IMR-90 (cell line): ENCODE measurements at regions not wholly inside any gene's neighbourhood (a gene's known extent, or its start where the extent isn't known, plus 50 kb on each side); places are given as distances from the start of the nearest gene placed in this dataset.

Experiments
- ATAC-seq: fragments of 200-7000 bp; cut with Tn5 transposase; 2 replicates; pipeline ENCODE4 v1.9.1; 2020; ENCODE audit warnings: low read depth, mild to moderate bottlenecking, moderate library complexity
- BruUV-seq: library from RNA; stranded (reverse); fragments of 400-500 nt; replicated peaks from 2 replicates; lab custom pipeline; 2021; lab: Mats Ljungman, UMichigan
- CTCF ChIA-PET: fragments of 300-600 bp; formaldehyde crosslinking; extraction: SDS; loops from one replicate; lab custom pipeline; 2021; ENCODE audit warnings: antibody characterized with exemption; lab: Yijun Ruan, JAX
- POLR2A ChIA-PET: fragments of 300-600 bp; sonication (Branson Sonifier 250); formaldehyde crosslinking; loops from one replicate; lab custom pipeline; 2022; ENCODE audit warnings: antibody characterized with exemption; ENCODE audit not compliant: unreplicated experiment; lab: Charles Lee
- DNase-seq: peaks from one replicate; pipeline ENCODE4 v3.0.0; 2013
- H2AFZ ChIP-seq: replicated peaks from 2 replicates; pipeline ENCODE3; 2013; ENCODE audit warnings: low read length, mild to moderate bottlenecking; ENCODE audit not compliant: poor library complexity
- H2AK5ac ChIP-seq: 2 replicates; pipeline ENCODE4 v1.6.1; 2013; ENCODE audit warnings: low read depth, low read length, inconsistent platforms
- H2AK9ac ChIP-seq: replicated peaks from 2 replicates; pipeline ENCODE3; 2013; ENCODE audit warnings: mild to moderate bottlenecking, low read depth, low read length, moderate library complexity; ENCODE audit not compliant: poor library complexity
- H2BK120ac ChIP-seq: 2 replicates; pipeline ENCODE4 v1.6.1; 2013; ENCODE audit warnings: low read depth, low read length, inconsistent platforms
- H2BK15ac ChIP-seq: 3 replicates; pipeline ENCODE4 v1.6.1; 2013; ENCODE audit warnings: low read depth, low read length, inconsistent platforms
- H2BK20ac ChIP-seq: 2 replicates; pipeline ENCODE4 v1.6.1; 2013; ENCODE audit warnings: low read depth, mild to moderate bottlenecking, inconsistent platforms, low read length, moderate library complexity
- H2BK5ac ChIP-seq: 2 replicates; pipeline ENCODE4 v1.6.1; 2013; ENCODE audit warnings: mild to moderate bottlenecking, low read depth, low read length, inconsistent platforms; ENCODE audit not compliant: poor library complexity, severe bottlenecking
- H3K14ac ChIP-seq: replicated peaks from 2 replicates; pipeline ENCODE4 v1.6.1; 2013; ENCODE audit warnings: low read depth, low read length, inconsistent platforms
- H3K18ac ChIP-seq: 2 replicates; pipeline ENCODE4 v1.6.1; 2013; ENCODE audit warnings: low read depth, low read length, control low read depth
- H3K23ac ChIP-seq: 2 replicates; pipeline ENCODE4 v1.6.1; 2013; ENCODE audit warnings: low read depth, low read length, inconsistent platforms
- H3K27ac ChIP-seq: 2 replicates; pipeline ENCODE4 v1.5.1; 2013; ENCODE audit warnings: mild to moderate bottlenecking, control low read depth, low read length; ENCODE audit not compliant: insufficient read depth
- H3K27me3 ChIP-seq: 2 replicates; pipeline ENCODE4 v1.6.1; 2013; ENCODE audit warnings: low read length; ENCODE audit not compliant: control insufficient read depth, insufficient read depth
- H3K36me3 ChIP-seq: 2 replicates; pipeline ENCODE4 v1.6.1; 2013; ENCODE audit warnings: low read length, mixed read lengths; ENCODE audit not compliant: control insufficient read depth, insufficient read depth
- H3K4ac ChIP-seq: 2 replicates; pipeline ENCODE4 v1.6.1; 2013; ENCODE audit warnings: low read depth, low read length, inconsistent platforms
- H3K4me1 ChIP-seq: 2 replicates; pipeline ENCODE4 v1.6.1; 2013; ENCODE audit warnings: low read length, mixed read lengths; ENCODE audit not compliant: control insufficient read depth, insufficient read depth
- H3K4me2 ChIP-seq: 2 replicates; pipeline ENCODE4 v1.6.1; 2013; ENCODE audit warnings: low read depth, mild to moderate bottlenecking, control low read depth, low read length, moderate library complexity
- H3K4me3 ChIP-seq: 2 replicates; pipeline ENCODE4 v1.5.1; 2013; ENCODE audit warnings: low read depth, mild to moderate bottlenecking, control low read depth, low read length, moderate library complexity; ENCODE audit not compliant: insufficient read depth
- H3K56ac ChIP-seq: 2 replicates; pipeline ENCODE4 v1.6.1; 2013; ENCODE audit warnings: low read length, inconsistent platforms; ENCODE audit not compliant: insufficient read depth; ENCODE audit errors: extremely low read depth
- H3K79me1 ChIP-seq, 2 experiments: 2 replicates each; pipeline ENCODE4 v1.6.1; 2013; ENCODE audit warnings: low read length in 2 of 2, inconsistent platforms in 1 of 2, low read depth in 1 of 2
- H3K9ac ChIP-seq: 2 replicates; pipeline ENCODE4 v1.6.1; 2013; ENCODE audit warnings: low read depth, low read length, control low read depth
- H3K9me1 ChIP-seq: 2 replicates; pipeline ENCODE4 v1.6.1; 2013; ENCODE audit warnings: low read length, inconsistent platforms; ENCODE audit not compliant: insufficient read depth
- H3K9me3 ChIP-seq: 2 replicates; pipeline ENCODE4 v1.6.1; 2013; ENCODE audit warnings: low read length; ENCODE audit not compliant: control insufficient read depth, insufficient read depth
- H4K20me1 ChIP-seq: 2 replicates; pipeline ENCODE4 v1.6.1; 2013; ENCODE audit warnings: low read length, inconsistent platforms; ENCODE audit not compliant: insufficient read depth
- H4K5ac ChIP-seq: 2 replicates; pipeline ENCODE4 v1.6.1; 2013; ENCODE audit warnings: mild to moderate bottlenecking, low read depth, low read length, control low read depth
- H4K8ac ChIP-seq, 2 experiments: 2 replicates each; pipeline ENCODE4 v1.6.1; 2013; ENCODE audit warnings: low read depth in 2 of 2, low read length in 2 of 2, control low read depth in 1 of 2, inconsistent platforms in 1 of 2
- H4K91ac ChIP-seq: 2 replicates; pipeline ENCODE4 v1.6.1; 2013; ENCODE audit warnings: low read depth, low read length, inconsistent platforms; ENCODE audit not compliant: insufficient read depth
- BHLHE40 ChIP-seq: fragments of 150-350 bp; IDR thresholded peaks from 2 replicates; pipeline ENCODE4 v1.6.1; 2016; ENCODE audit warnings: mild to moderate bottlenecking, low read depth, low read length
- CEBPB ChIP-seq: IDR thresholded peaks from 2 replicates; pipeline ENCODE4 v1.6.1; 2012; ENCODE audit warnings: low read depth, low read length, improper control_type of control experiment
- CHD1 ChIP-seq: IDR thresholded peaks from 2 replicates; pipeline ENCODE4 v1.6.1; 2012; ENCODE audit warnings: low read depth, low read length, improper control_type of control experiment
- CTCF ChIP-seq: conservative IDR thresholded peaks from 2 replicates; pipeline ENCODE4 v1.5.1; 2012; ENCODE audit warnings: mild to moderate bottlenecking, low read depth, low read length, improper control_type of control experiment
- ELK1 ChIP-seq: fragments of 150-350 bp; IDR thresholded peaks from 2 replicates; pipeline ENCODE4 v1.6.1; 2016; ENCODE audit warnings: low read depth, mild to moderate bottlenecking, low read length, moderate library complexity, borderline replicate concordance
- FOS ChIP-seq: fragments of 150-350 bp; IDR thresholded peaks from 2 replicates; pipeline ENCODE4 v1.6.1; 2016; ENCODE audit warnings: low read depth, low read length
- MAFK ChIP-seq: IDR thresholded peaks from 2 replicates; pipeline ENCODE4 v1.6.1; 2012; ENCODE audit warnings: low read depth, low read length, improper control_type of control experiment
- MAZ ChIP-seq: IDR thresholded peaks from 2 replicates; pipeline ENCODE4 v1.6.1; 2012; ENCODE audit warnings: low read depth, mild to moderate bottlenecking, low read length, improper control_type of control experiment, moderate library complexity, borderline replicate concordance
- NFE2L2 ChIP-seq: fragments of 150-350 bp; IDR thresholded peaks from 2 replicates; pipeline ENCODE4 v1.6.1; 2016; ENCODE audit warnings: low read depth, mild to moderate bottlenecking, low read length
- POLR2A ChIP-seq: IDR thresholded peaks from 2 replicates; pipeline ENCODE4 v1.6.1; 2012; ENCODE audit warnings: mild to moderate bottlenecking, low read depth, low read length
- RAD21 ChIP-seq: IDR thresholded peaks from 2 replicates; pipeline ENCODE4 v1.6.1; 2012; ENCODE audit warnings: low read length, improper control_type of control experiment
- RCOR1 ChIP-seq: IDR thresholded peaks from 2 replicates; pipeline ENCODE4 v1.6.1; 2012; ENCODE audit warnings: mild to moderate bottlenecking, low read length, improper control_type of control experiment; ENCODE audit not compliant: insufficient replicate concordance
- RFX5 ChIP-seq: IDR thresholded peaks from 2 replicates; pipeline ENCODE4 v1.8.0; 2012; ENCODE audit warnings: low read depth, mild to moderate bottlenecking, low read length, moderate library complexity
- SMC3 ChIP-seq: fragments of 150-350 bp; IDR thresholded peaks from 2 replicates; pipeline ENCODE4 v1.6.1; 2016; ENCODE audit warnings: low read depth, mild to moderate bottlenecking, antibody characterized with exemption, low read length, moderate library complexity
- USF2 ChIP-seq: fragments of 150-350 bp; IDR thresholded peaks from 2 replicates; pipeline ENCODE4 v1.6.1; 2017; ENCODE audit warnings: mild to moderate bottlenecking, antibody characterized with exemption, low read length, low read depth
- WGBS, 2 experiments: methylation state at CpG; one replicate each; pipeline versions ENCODE4 v1.1.5 to v1.1.7; 2013; ENCODE audit warnings: missing lambda C conversion rate in 2 of 2; ENCODE audit not compliant: insufficient read length in 1 of 2; ENCODE audit errors: extremely low coverage in 2 of 2; 5-methylcytosine and 5-hydroxymethylcytosine counted together
- dilution Hi-C: fragments of 300-500 bp; cut with HindIII; formaldehyde crosslinking; loops from one replicate; pipeline ENCODE4 v1.14.3; 2018; ENCODE audit warnings: low sequenced_read_pairs; ENCODE audit not compliant: unreplicated experiment
- in situ Hi-C: fragments of 300-500 bp; cut with MboI; formaldehyde crosslinking; loops from 3 replicates; pipeline ENCODE4 v1.14.3; 2019; ENCODE audit warnings: low sequenced_read_pairs, inconsistent platforms, mixed read lengths
- intact Hi-C: fragments of 100-400 bp; cut with micrococcal nuclease; formaldehyde crosslinking; loops from 2 replicates; pipeline ENCODE4 v1.10.0; 2022

- Histone ChIP-seq H2AK9ac (no peak overlapping the region), H2BK15ac (no peak overlapping the region), H4K8ac (no peak overlapping the region), H3K27me3 (no peaks in the 10 kb centered on the region), H3K9me1 (no peaks in the 10 kb centered on the region), H3K4me1 (no peaks in the 10 kb centered on the region), H4K5ac (no peak overlapping the region), H3K4me3 (no peak overlapping the region), H3K23ac (no peak overlapping the region), H3K4me2 (no peak overlapping the region), H3K27ac (no peak overlapping the region), H2BK5ac (no peak overlapping the region), H3K79me1 (no peaks in the 10 kb centered on the region), H2AFZ (no peak overlapping the region), H4K20me1 (no peaks in the 10 kb centered on the region), H3K36me3 (no peaks in the 10 kb centered on the region), H3K18ac (no peak overlapping the region), H2AK5ac (no peak overlapping the region), H3K9ac (no peak overlapping the region), H3K4ac (no peak overlapping the region), H3K56ac (no peak overlapping the region), H2BK120ac (no peak overlapping the region), H3K9me3 (no peaks in the 10 kb centered on the region; the same call in 1 of the 2 replicates), H4K91ac (no peak overlapping the region), H2BK20ac (no peak overlapping the region), H3K14ac (no peak overlapping the region)
- ATAC-seq: no peak
- no CpG with 5 or more reads among the region's 2 CpGs for WGBS, 2 experiments
- no peak for DNase-seq
- TF ChIP-seq SMC3 (no peak), USF2 (no peak), FOS (no peak), RAD21 (no peak), CEBPB (no peak), RFX5 (no peak), MAFK (no peak), CHD1 (no peak), RCOR1 (no peak), POLR2A (no peak), MAZ (no peak), CTCF (no peak), ELK1 (no peak), NFE2L2 (no peak), BHLHE40 (no peak)
- CTCF ChIA-PET: no interaction called here
- dilution Hi-C loops: no loop called here
- in situ Hi-C loops: no loop called here
- POLR2A ChIA-PET: no interaction called here
- no TSS peak for BruUV-seq
- intact Hi-C loops: no loop called here
Measured at GRCh38 chr4:66974665-66975064, 570.6 kb downstream of the CENPC start.
